Esophagus squamous epithelium (tissue), 5 donors: ENCODE measurements at regions not wholly inside any gene's neighbourhood (a gene's known extent, or its start where the extent isn't known, plus 50 kb on each side); places are given as distances from the start of the nearest gene placed in this dataset.

Source experiments
- DNase-seq: peaks from one replicate; lab custom pipeline; 2025; lab: John Stamatoyannopoulos, UW
- H3K27ac ChIP-seq, 4 donors: fragments of 200-600 bp; sonication (generic); one replicate each; pipeline ENCODE4 v1.5.1; 2016 to 2019; ENCODE audit warnings: mild to moderate bottlenecking in 1 of 4
- H3K27me3 ChIP-seq, 4 donors: fragments of 200-600 bp; sonication (generic); 1 replicate in 3 of 4; 2 replicates in 1 of 4; pipeline versions ENCODE4 v1.5.1 to v1.6.0; 2017 to 2021; ENCODE audit warnings: antibody characterized with exemption in 1 of 4
- H3K36me3 ChIP-seq, 3 donors: fragments of 200-600 bp; sonication (generic); one replicate each; pipeline ENCODE4 v1.5.1; 2016 to 2019
- H3K4me1 ChIP-seq, 3 donors: fragments of 200-600 bp; sonication (generic); one replicate each; pipeline ENCODE4 v1.5.1; 2017 to 2019
- H3K4me3 ChIP-seq, 4 donors: fragments of 200-600 bp; sonication (generic); 1 replicate in 3 of 4; 2 replicates in 1 of 4; pipeline ENCODE4 v1.5.1; 2016 to 2019; ENCODE audit warnings: mild to moderate bottlenecking in 2 of 4, moderate library complexity in 1 of 4
- H3K9me3 ChIP-seq, 3 donors: fragments of 200-600 bp; sonication (generic); one replicate each; pipeline ENCODE4 v1.5.1; 2016 to 2019
- CTCF ChIP-seq, 6 experiments: fragments of 450-650 bp in 4 of 6; fragments of 200-600 bp in 2 of 6; sonication (generic) in 2 of 6; IDR thresholded peaks; one replicate each; pipeline ENCODE4 v1.5.1; 2016 to 2019; ENCODE audit warnings: antibody characterized with exemption in 6 of 6, mild to moderate bottlenecking in 4 of 6, moderate library complexity in 4 of 6
- POLR2A ChIP-seq, 4 donors: fragments of 450-650 bp; IDR thresholded peaks; one replicate each; pipeline ENCODE4 v1.6.1; 2017; ENCODE audit warnings: antibody characterized with exemption in 4 of 4, mild to moderate bottlenecking in 4 of 4, moderate library complexity in 3 of 4
- WGBS, 2 donors: methylation state at CpG; one replicate each; pipeline ENCODE4 v1.1.5; 2018; 5-methylcytosine and 5-hydroxymethylcytosine counted together
- intact Hi-C: fragments of 100-400 bp; cut with DNase I; formaldehyde crosslinking; loops from one replicate; pipeline ENCODE4 v1.15.0; 2022
- donor health status: DM: yes; HTN: yes; CAD: no.

GRCh38 chr11:119996556-119996955, 141.4 kb downstream of the TRIM29 start:
- Histone ChIP-seq H3K9me3 (no peaks in the 10 kb centered on the region), H3K36me3 (no peaks in the 10 kb centered on the region), H3K27ac (no peak overlapping the region), H3K27me3 (no peaks in the 10 kb centered on the region), H3K4me1 (peaks cover 6 to 49% (median 12%) of the 10 kb centered on the region in 3 donors), H3K4me3 (no peak overlapping the region)
- no peak for TF ChIP-seq POLR2A (IDR thresholded peaks at IDR 0.05)
- no peak for TF ChIP-seq CTCF (IDR thresholded peaks at IDR 0.05)
- WGBS, 2 donors, result 84 to 100% methylated on average over 3 to 4 of the region's 5 CpGs
- intact Hi-C loops, result no loop called here
- no peak for DNase-seq

- no peaks in the 10 kb centered on the region for H3K9me3 ChIP-seq
- peak in 1 of 6 experiments; percentile 24 for TF ChIP-seq CTCF (IDR thresholded peaks at IDR 0.05)
- TF ChIP-seq POLR2A (IDR thresholded peaks at IDR 0.05), result no peak
- intact Hi-C loops, result no loop called here
- peaks cover 11 to 55% (median 12%) of the 10 kb centered on the region in 3 donors for H3K4me1 ChIP-seq
- H3K36me3 ChIP-seq, result no peaks in the 10 kb centered on the region
- no peak overlapping the region for H3K4me3 ChIP-seq
- no peaks in the 10 kb centered on the region for H3K27me3 ChIP-seq
- 40 to 66% methylated on average over 5 to 6 of the region's 6 CpGs for WGBS, 2 donors
- no peak for DNase-seq
- no peak overlapping the region for H3K27ac ChIP-seq
Observed at GRCh38 chr11:119995730-119996491, 142.0 kb downstream of the TRIM29 start.

- H3K4me3 ChIP-seq, result no peak overlapping the region
- H3K4me1 ChIP-seq, result peaks cover 11 to 69% (median 18%) of the 10 kb centered on the region in 3 donors
- intact Hi-C loops, result no loop called here
- H3K36me3 ChIP-seq, result no peaks in the 10 kb centered on the region
- H3K9me3 ChIP-seq, result no peaks in the 10 kb centered on the region
- H3K27me3 ChIP-seq, result no peaks in the 10 kb centered on the region
- TF ChIP-seq CTCF (IDR thresholded peaks at IDR 0.05), result peak in 4 of 6 experiments; percentile 11 to 63 (median 49)
- TF ChIP-seq POLR2A (IDR thresholded peaks at IDR 0.05), result peak in 1 of 4 donors; percentile 13
- no peak for DNase-seq
- peak overlapping the region; percentile 65 to 86 (median 74) for H3K27ac ChIP-seq
- WGBS, 2 donors, result 20% methylated on average over 2 of the region's 4 CpGs; no CpG with 5 or more reads in 1 of the 2 donors
Observed at GRCh38 chr11:119993722-119994121, 144.2 kb downstream of the TRIM29 start.

GRCh38 chr11:119992171-119993051, 145.5 kb downstream of the TRIM29 start:
- no peak for TF ChIP-seq POLR2A (IDR thresholded peaks at IDR 0.05)
- TF ChIP-seq CTCF (IDR thresholded peaks at IDR 0.05), result no peak
- peaks cover 11 to 69% (median 18%) of the 10 kb centered on the region in 3 donors for H3K4me1 ChIP-seq
- intact Hi-C loops, result no loop called here
- peak overlapping the region in 3 of 4 donors; percentile 59 to 84 (median 76) for H3K27ac ChIP-seq
- H3K27me3 ChIP-seq, result no peaks in the 10 kb centered on the region
- no peak overlapping the region for H3K4me3 ChIP-seq
- no peak for DNase-seq
- no peaks in the 10 kb centered on the region for H3K36me3 ChIP-seq
- 82 to 83% methylated on average over 17 to 18 of the region's 23 CpGs for WGBS, 2 donors
- no peaks in the 10 kb centered on the region for H3K9me3 ChIP-seq
